Fibroblast of the aortic adventitia (primary cell): ENCODE measurements at regions not wholly inside any gene's neighbourhood (a gene's known extent, or its start where the extent isn't known, plus 50 kb on each side); places are given as distances from the start of the nearest gene placed in this dataset.

Source experiments
- DNase-seq: peaks from one replicate; pipeline ENCODE4 v3.0.0-alpha.2; 2010; ENCODE audit warnings: low read depth
- H3K4me3 ChIP-seq: 2 replicates; pipeline ENCODE4 v1.5.1; 2011; ENCODE audit warnings: low read depth, mild to moderate bottlenecking, control low read depth, low read length, moderate library complexity
- CTCF ChIP-seq: IDR thresholded peaks from 2 replicates; pipeline ENCODE4 v1.5.1; 2011; ENCODE audit warnings: mild to moderate bottlenecking, low read length, control low read depth, inconsistent platforms; ENCODE audit not compliant: insufficient read depth

- no peak overlapping the region for H3K4me3 ChIP-seq
- TF ChIP-seq CTCF, result no peak
- no peak for DNase-seq
These were observed 438.1 kb downstream of the PRDM2 start for GRCh38 chr1:14138135-14138506.

GRCh38 chr1:14138687-14139086 is 438.7 kb downstream of the PRDM2 start:
- no peak overlapping the region for H3K4me3 ChIP-seq
- DNase-seq, result no peak

GRCh38 chr1:14140831-14141401 is 440.9 kb downstream of the PRDM2 start:
- TF ChIP-seq CTCF, result no peak
- H3K4me3 ChIP-seq, result no peak overlapping the region
- peak; percentile 2 for DNase-seq

More at GRCh38 chr1:14138687-14139086, 438.7 kb downstream of the PRDM2 start:
- peak; percentile 2 for TF ChIP-seq CTCF

- H3K4me3 ChIP-seq, result no peak overlapping the region
- TF ChIP-seq CTCF, result no peak
- no peak for DNase-seq
These were observed 441.7 kb downstream of the PRDM2 start for GRCh38 chr1:14141656-14142055.

GRCh38 chr1:14142397-14143100 is 442.6 kb downstream of the PRDM2 start:
- no peak overlapping the region for H3K4me3 ChIP-seq
- TF ChIP-seq CTCF, result no peak
- no peak for DNase-seq

- H3K4me3 ChIP-seq, result no peak overlapping the region
- no peak for DNase-seq
- no peak for TF ChIP-seq CTCF
These were observed 443.8 kb downstream of the PRDM2 start for GRCh38 chr1:14143777-14144176.
